CD4-positive, alpha-beta T cell treated with Interleukin-17A for 1 hour (primary cell): ENCODE measurements at regions not wholly inside any gene's neighbourhood (a gene's known extent, or its start where the extent isn't known, plus 50 kb on each side); places are given as distances from the start of the nearest gene placed in this dataset.

Source experiments
- DNase-seq: peaks from one replicate; pipeline ENCODE4 v3.0.0-alpha.2; 2020

GRCh38 chr4:14669371-14669770 is 332.9 kb upstream of the CPEB2 start:
- no peak for DNase-seq

- no peak for DNase-seq
These were observed 331.1 kb upstream of the CPEB2 start for GRCh38 chr4:14671146-14671545.

- no peak for DNase-seq
These were observed 326.8 kb upstream of the CPEB2 start for GRCh38 chr4:14675279-14675985.

- no peak for DNase-seq
These were observed 322.4 kb upstream of the CPEB2 start for GRCh38 chr4:14679906-14680305.

GRCh38 chr4:14681330-14681729 is 321.0 kb upstream of the CPEB2 start:
- no peak for DNase-seq

GRCh38 chr4:14693728-14694127 is 308.6 kb upstream of the CPEB2 start:
- no peak for DNase-seq

- DNase-seq = no peak
These were observed 307.0 kb upstream of the CPEB2 start for GRCh38 chr4:14695095-14695845.

GRCh38 chr4:14700083-14700482 is 302.2 kb upstream of the CPEB2 start:
- DNase-seq = no peak

- DNase-seq = no peak
These were observed 301.7 kb upstream of the CPEB2 start for GRCh38 chr4:14700544-14700943.

GRCh38 chr4:14701389-14701788 is 300.9 kb upstream of the CPEB2 start:
- no peak for DNase-seq

- no peak for DNase-seq
These were observed 300.4 kb upstream of the CPEB2 start for GRCh38 chr4:14701896-14702295.

- DNase-seq = no peak
These were observed 293.7 kb upstream of the CPEB2 start for GRCh38 chr4:14708574-14708973.

GRCh38 chr4:14711259-14711658 is 291.0 kb upstream of the CPEB2 start:
- no peak for DNase-seq

- DNase-seq = no peak
These were observed 285.6 kb upstream of the CPEB2 start for GRCh38 chr4:14716691-14717090.

GRCh38 chr4:14719053-14719452 is 283.2 kb upstream of the CPEB2 start:
- DNase-seq = no peak

- DNase-seq = no peak
These were observed 275.8 kb upstream of the CPEB2 start for GRCh38 chr4:14726441-14726840.

GRCh38 chr4:14726877-14727361 is 275.4 kb upstream of the CPEB2 start:
- no peak for DNase-seq

GRCh38 chr4:14729282-14730000 is 272.8 kb upstream of the CPEB2 start:
- no peak for DNase-seq

GRCh38 chr4:14742054-14742453 is 260.2 kb upstream of the CPEB2 start:
- DNase-seq = no peak

GRCh38 chr4:14743172-14743571 is 259.1 kb upstream of the CPEB2 start:
- DNase-seq = no peak

GRCh38 chr4:14743601-14744000 is 258.7 kb upstream of the CPEB2 start:
- DNase-seq = no peak

GRCh38 chr4:14744346-14744745 is 257.9 kb upstream of the CPEB2 start:
- DNase-seq = no peak

GRCh38 chr4:14749910-14750309 is 252.4 kb upstream of the CPEB2 start:
- DNase-seq = no peak
